H1 (cell line): ENCODE measurements at regions not wholly inside any gene's neighbourhood (a gene's known extent, or its start where the extent isn't known, plus 50 kb on each side); places are given as distances from the start of the nearest gene placed in this dataset.

ENCODE experiments used
- CTCF ChIA-PET: fragments of 300-600 bp; sonication (Branson Sonifier 250); formaldehyde crosslinking; loops from one replicate; lab custom pipeline; 2021; ENCODE audit not compliant: partially characterized antibody; lab: Charles Lee
- POLR2A ChIA-PET: fragments of 300-600 bp; sonication (Branson Sonifier 250); formaldehyde crosslinking; loops from one replicate; lab custom pipeline; 2021; ENCODE audit warnings: inconsistent platforms; ENCODE audit not compliant: partially characterized antibody; lab: Charles Lee
- DNase-seq, 2 experiments: peaks; one replicate each; pipeline versions ENCODE4 v3.0.0 to v3.0.0-alpha.2; 2010 to 2022; ENCODE audit warnings: low spot score in 2 of 2, low read depth in 1 of 2, mixed read lengths in 1 of 2
- FAIRE-seq: peaks from 2 replicates; lab custom pipeline; 2011; peaks lifted over from hg19 to GRCh38; lab: Jason Lieb, UNC
- H2AFZ ChIP-seq: 2 replicates; pipeline ENCODE4 v1.8.1; 2012; ENCODE audit warnings: low read length, inconsistent platforms
- H2AK5ac ChIP-seq: 2 replicates; pipeline ENCODE4 v1.6.1; 2013; ENCODE audit warnings: low read depth, low read length
- H2BK120ac ChIP-seq: replicated peaks from 2 replicates; pipeline ENCODE3; 2013; ENCODE audit warnings: low read depth, low read length, inconsistent platforms
- H2BK12ac ChIP-seq: 2 replicates; pipeline ENCODE4 v1.6.1; 2013; ENCODE audit warnings: low read depth, low read length
- H2BK15ac ChIP-seq: 2 replicates; pipeline ENCODE4 v1.6.1; 2013; ENCODE audit warnings: low read length
- H2BK20ac ChIP-seq: 2 replicates; pipeline ENCODE4 v1.6.1; 2013; ENCODE audit warnings: low read length
- H2BK5ac ChIP-seq: 2 replicates; pipeline ENCODE4 v1.6.1; 2013; ENCODE audit warnings: low read depth, low read length
- H3K14ac ChIP-seq: 2 replicates; pipeline ENCODE4 v1.6.1; 2013; ENCODE audit warnings: inconsistent platforms; ENCODE audit not compliant: insufficient read length
- H3K18ac ChIP-seq: 2 replicates; pipeline ENCODE4 v1.6.1; 2013; ENCODE audit warnings: low read length; ENCODE audit errors: extremely low read depth
- H3K23ac ChIP-seq: 2 replicates; pipeline ENCODE4 v1.6.1; 2013; ENCODE audit warnings: inconsistent platforms; ENCODE audit not compliant: insufficient read length
- H3K23me2 ChIP-seq: 2 replicates; pipeline ENCODE4 v1.6.1; 2013; ENCODE audit warnings: low read depth, low read length
- H3K27ac ChIP-seq: 2 replicates; pipeline ENCODE4 v1.6.1; 2011; ENCODE audit warnings: low read depth, low read length, inconsistent platforms
- H3K27me3 ChIP-seq, 4 experiments: replicated peaks in 1 of 4; 1 replicate in 1 of 4; 2 replicates in 3 of 4; pipeline versions ENCODE4 v1.6.1 to v1.8.1; 2011 to 2013; ENCODE audit warnings: low read length in 3 of 4, mild to moderate bottlenecking in 3 of 4, inconsistent platforms in 2 of 4, mixed read lengths in 2 of 4, moderate library complexity in 1 of 4; ENCODE audit not compliant: control insufficient read depth in 3 of 4, insufficient read depth in 3 of 4; ENCODE audit errors: extremely low read depth in 1 of 4
- H3K36me3 ChIP-seq, 4 experiments: 2 replicates each; pipeline versions ENCODE4 v1.6.1 to v1.8.1; 2011 to 2013; ENCODE audit warnings: mild to moderate bottlenecking in 4 of 4, low read length in 3 of 4, moderate library complexity in 2 of 4, control low read depth in 1 of 4, inconsistent platforms in 1 of 4; ENCODE audit not compliant: insufficient read depth in 4 of 4, control insufficient read depth in 2 of 4
- H3K4ac ChIP-seq: replicated peaks from 2 replicates; pipeline ENCODE3; 2013; ENCODE audit warnings: low read length, low read depth, mixed read lengths, inconsistent platforms; ENCODE audit not compliant: insufficient read length
- H3K4me1 ChIP-seq, 4 experiments: replicated peaks in 1 of 4; 1 replicate in 1 of 4; 2 replicates in 3 of 4; pipeline versions ENCODE4 v1.6.1 to v1.8.1; 2011 to 2013; ENCODE audit warnings: low read length in 3 of 4, inconsistent platforms in 2 of 4, mixed read lengths in 1 of 4; ENCODE audit not compliant: insufficient read depth in 4 of 4, control insufficient read depth in 3 of 4
- H3K4me2 ChIP-seq, 2 experiments: 2 replicates each; pipeline versions ENCODE4 v1.6.1 to v1.8.1; 2011 to 2013; ENCODE audit warnings: low read depth in 2 of 2, low read length in 2 of 2, control low read depth in 1 of 2, inconsistent platforms in 1 of 2, mild to moderate bottlenecking in 1 of 2; ENCODE audit not compliant: insufficient read depth in 1 of 2
- H3K4me3 ChIP-seq, 4 experiments: fragments of 200-600, 300-600 bp in 1 of 4; sonication (generic), shearing (Covaris generic), sonication (Bioruptor Twin) in 1 of 4; 2 replicates each; pipeline versions ENCODE4 v1.5.1 to v1.8.1; 2011 to 2016; ENCODE audit warnings: low read length in 4 of 4, low read depth in 3 of 4, control low read depth in 2 of 4, inconsistent platforms in 2 of 4, mild to moderate bottlenecking in 2 of 4, mixed read lengths in 1 of 4, moderate library complexity in 1 of 4; ENCODE audit not compliant: insufficient read depth in 2 of 4; ENCODE audit errors: extremely low read depth in 1 of 4
- H3K56ac ChIP-seq: replicated peaks from 2 replicates; pipeline ENCODE3; 2013; ENCODE audit warnings: low read depth, mild to moderate bottlenecking, mixed read lengths, low read length, inconsistent platforms; ENCODE audit not compliant: insufficient read length
- H3K79me1 ChIP-seq: 2 replicates; pipeline ENCODE4 v1.6.1; 2013; ENCODE audit warnings: low read depth, low read length, control low read depth
- H3K79me2 ChIP-seq, 2 experiments: 2 replicates each; pipeline versions ENCODE4 v1.6.1 to v1.8.1; 2012 to 2013; ENCODE audit warnings: low read length in 2 of 2, mild to moderate bottlenecking in 2 of 2, inconsistent platforms in 1 of 2; ENCODE audit not compliant: insufficient read depth in 2 of 2, control insufficient read depth in 1 of 2
- H3K9ac ChIP-seq, 4 experiments: replicated peaks in 1 of 4; 1 replicate in 1 of 4; 2 replicates in 3 of 4; pipeline versions ENCODE4 v1.6.1 to v1.8.1; 2011 to 2013; ENCODE audit warnings: low read depth in 3 of 4, low read length in 3 of 4, control low read depth in 2 of 4, mild to moderate bottlenecking in 2 of 4, moderate library complexity in 2 of 4, inconsistent platforms in 1 of 4; ENCODE audit errors: extremely low read depth in 1 of 4
- H3K9me3 ChIP-seq, 2 experiments: 2 replicates each; pipeline versions ENCODE4 v1.6.1 to v1.8.1; 2012 to 2013; ENCODE audit warnings: mild to moderate bottlenecking in 2 of 2, moderate library complexity in 2 of 2, control low read depth in 1 of 2, inconsistent platforms in 1 of 2, low read depth in 1 of 2, low read length in 1 of 2, mixed read lengths in 1 of 2; ENCODE audit not compliant: insufficient read depth in 2 of 2
- H4K20me1 ChIP-seq, 2 experiments: replicated peaks in 1 of 2; 2 replicates each; pipeline versions ENCODE3 to v1.8.1; 2011 to 2013; ENCODE audit warnings: inconsistent platforms in 2 of 2, low read length in 2 of 2, mild to moderate bottlenecking in 1 of 2; ENCODE audit not compliant: insufficient read depth in 2 of 2, control insufficient read depth in 1 of 2
- H4K5ac ChIP-seq: 2 replicates; pipeline ENCODE4 v1.6.1; 2013; ENCODE audit warnings: low read length, low read depth, mixed read lengths, inconsistent platforms; ENCODE audit not compliant: insufficient read length
- H4K8ac ChIP-seq: 2 replicates; pipeline ENCODE4 v1.8.0; 2013; ENCODE audit warnings: mild to moderate bottlenecking, moderate library complexity, low read length, inconsistent platforms; ENCODE audit not compliant: insufficient read depth; ENCODE audit errors: extremely low read depth
- H4K91ac ChIP-seq: replicated peaks from 2 replicates; pipeline ENCODE3; 2013; ENCODE audit warnings: low read length, mixed read lengths, inconsistent platforms; ENCODE audit not compliant: insufficient read length
- CREB1 ChIP-seq: IDR thresholded peaks from 2 replicates; pipeline ENCODE4 v1.6.1; 2012; ENCODE audit warnings: inconsistent platforms
- GABPA ChIP-seq: IDR thresholded peaks from 2 replicates; pipeline ENCODE4 v1.6.1; 2011; ENCODE audit warnings: mild to moderate bottlenecking, low read length, moderate library complexity, borderline replicate concordance; ENCODE audit not compliant: insufficient read depth
- KDM4A ChIP-seq: IDR thresholded peaks from one replicate; pipeline ENCODE4 v1.7.1; 2012; ENCODE audit warnings: low read depth, mild to moderate bottlenecking, moderate library complexity, low read length, inconsistent platforms; ENCODE audit not compliant: severe bottlenecking
- POLR2A ChIP-seq, 2 experiments: IDR thresholded peaks; 1 replicate in 1 of 2; 2 replicates in 1 of 2; pipeline ENCODE4 v1.6.1; 2011; ENCODE audit warnings: low read depth in 2 of 2, low read length in 2 of 2, mild to moderate bottlenecking in 2 of 2; ENCODE audit errors: control extremely low read depth in 1 of 2
- RFX5 ChIP-seq: IDR thresholded peaks from 2 replicates; pipeline ENCODE4 v1.6.1; 2011; ENCODE audit warnings: low read depth, low read length, improper control_type of control experiment, borderline replicate concordance
- TAF7 ChIP-seq: optimal IDR thresholded peaks from 2 replicates; pipeline ENCODE3; 2011; ENCODE audit warnings: low read depth, mild to moderate bottlenecking, inconsistent platforms, low read length, moderate library complexity, borderline replicate concordance
- TBP ChIP-seq: IDR thresholded peaks from 2 replicates; pipeline ENCODE4 v1.6.1; 2011; ENCODE audit warnings: low read depth, low read length, improper control_type of control experiment
- TCF12 ChIP-seq: IDR thresholded peaks from 2 replicates; pipeline ENCODE4 v1.6.1; 2011; ENCODE audit warnings: low read depth, mild to moderate bottlenecking, low read length
- WGBS, 2 experiments: shearing (Covaris generic) in 1 of 2; methylation state at CpG; one replicate each; pipeline versions ENCODE4 v1.1.6 to v1.1.7; 2013 to 2015; ENCODE audit warnings: low lambda C conversion rate in 2 of 2, mixed read lengths in 2 of 2, inconsistent platforms in 1 of 2, low coverage in 1 of 2, missing lambda C conversion rate in 1 of 2; ENCODE audit not compliant: insufficient replicate concordance in 2 of 2, insufficient coverage in 1 of 2, insufficient read length in 1 of 2; ENCODE audit errors: extremely low coverage in 1 of 2, missing lambda C conversion rate in 1 of 2; 5-methylcytosine and 5-hydroxymethylcytosine counted together

DNA sequence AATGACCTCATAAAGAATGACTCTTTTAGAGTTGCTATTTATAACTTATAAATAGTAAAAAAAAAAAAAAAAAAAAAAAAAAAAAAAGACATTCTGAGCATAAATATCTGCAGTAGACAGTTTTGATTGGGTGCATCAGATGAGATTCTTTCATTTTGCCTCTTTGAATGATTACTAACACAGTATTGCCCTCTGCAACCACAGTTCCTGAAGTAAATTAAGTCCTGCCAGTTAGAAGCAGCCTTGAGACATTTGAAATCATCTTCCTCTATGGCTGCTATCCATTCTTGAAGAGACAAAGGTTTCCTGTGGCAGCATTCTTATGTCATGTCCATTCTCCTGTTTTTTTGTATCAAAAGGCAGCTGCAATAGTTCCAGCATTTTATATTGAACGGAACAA, 892.4 kb upstream of the MIR17HG start:
- H4K20me1 ChIP-seq, result no peaks in the 10 kb centered on the region
- no peaks in the 10 kb centered on the region for H3K23me2 ChIP-seq
- TF ChIP-seq CREB1, result no peak
- no peak for TF ChIP-seq GABPA
- TF ChIP-seq RFX5, result no peak
- no peak for TF ChIP-seq TCF12
- no peak for TF ChIP-seq TAF7
- TF ChIP-seq POLR2A (IDR thresholded peaks at IDR 0.05; ENCODE audit: control extremely low read depth in 1 of 2, low read depth in 2 of 2, low read length in 2 of 2), result no peak
- TF ChIP-seq KDM4A, result no peak
- TF ChIP-seq TBP, result no peak

More for the DNA sequence above, 892.4 kb upstream of the MIR17HG start:
- Histone ChIP-seq H3K4me1 (no peaks in the 10 kb centered on the region), H2BK5ac (no peak overlapping the region), H3K79me2 (no peaks in the 10 kb centered on the region), H4K8ac (no peak overlapping the region), H3K9me3 (no peaks in the 10 kb centered on the region), H4K5ac (no peak overlapping the region), H3K4me2 (no peak overlapping the region), H3K36me3 (no peaks in the 10 kb centered on the region), H2AK5ac (no peak overlapping the region), H2BK120ac (no peak overlapping the region), H3K9ac (no peak overlapping the region), H3K14ac (no peak overlapping the region), H2BK20ac (no peak overlapping the region), H3K23ac (no peak overlapping the region), H2AFZ (no peak overlapping the region), H2BK12ac (no peak overlapping the region), H3K18ac (no peak overlapping the region), H3K4ac (no peak overlapping the region), H3K79me1 (no peaks in the 10 kb centered on the region), H3K56ac (no peak overlapping the region), H2BK15ac (no peak overlapping the region), H4K91ac (no peak overlapping the region), H3K27ac (no peak overlapping the region), H3K27me3 (no peaks in the 10 kb centered on the region), H3K4me3 (no peak overlapping the region)
- 89% methylated on average over 1 of the region's 1 CpG; no CpG with 5 or more reads in 1 of the 2 experiments for WGBS, 2 experiments
- ChIA-PET POLR2A (no interaction called here), CTCF (no interaction called here)
- no peak for DNase-seq
- no peak for FAIRE-seq
